Endothelial cell of umbilical vein (primary cell): ENCODE measurements at regions not wholly inside any gene's neighbourhood (a gene's known extent, or its start where the extent isn't known, plus 50 kb on each side); places are given as distances from the start of the nearest gene placed in this dataset.

Source experiments
- BruUV-seq: library from RNA; stranded (reverse); fragments of 400-500 nt; replicated peaks from 2 replicates; lab custom pipeline; 2021; lab: Mats Ljungman, UMichigan
- CTCF ChIA-PET: fragments of 300-600, 350-600 bp; sonication (Branson Sonifier 250); formaldehyde crosslinking; loops from one replicate; lab custom pipeline; 2021; ENCODE audit warnings: antibody characterized with exemption, inconsistent platforms; lab: Charles Lee
- POLR2A ChIA-PET: fragments of 300-600, 350-600 bp; sonication (Branson Sonifier 250); formaldehyde crosslinking; loops from one replicate; lab custom pipeline; 2021; ENCODE audit warnings: antibody characterized with exemption, inconsistent platforms; lab: Charles Lee
- DNase-seq: peaks from one replicate; pipeline ENCODE4 v3.0.0-alpha.2; 2011; ENCODE audit warnings: low read depth, low spot score
- FAIRE-seq: peaks from 2 replicates; lab custom pipeline; 2011; peaks lifted over from hg19 to GRCh38; lab: Jason Lieb, UNC
- H2AFZ ChIP-seq: 2 replicates; pipeline ENCODE4 v1.6.0; 2012; ENCODE audit warnings: low read depth, low read length, control low read depth, inconsistent platforms
- H3K27ac ChIP-seq: 2 replicates; pipeline ENCODE4 v1.5.1; 2011; ENCODE audit warnings: low read depth, mild to moderate bottlenecking, control low read depth, low read length, moderate library complexity; ENCODE audit not compliant: insufficient read depth
- H3K27me3 ChIP-seq, 2 experiments: 2 replicates each; pipeline versions ENCODE4 v1.6.0 to v1.6.1; 2011; ENCODE audit warnings: low read length in 2 of 2, mixed read lengths in 1 of 2; ENCODE audit not compliant: control insufficient read depth in 2 of 2, insufficient read depth in 2 of 2
- H3K36me3 ChIP-seq, 2 experiments: 2 replicates in 1 of 2; 3 replicates in 1 of 2; pipeline ENCODE4 v1.5.1; 2011; ENCODE audit warnings: low read length in 2 of 2, mild to moderate bottlenecking in 1 of 2, moderate library complexity in 1 of 2; ENCODE audit not compliant: control insufficient read depth in 2 of 2, insufficient read depth in 2 of 2; ENCODE audit errors: extremely low read depth in 1 of 2
- H3K4me1 ChIP-seq: 3 replicates; pipeline ENCODE4 v1.5.1; 2011; ENCODE audit warnings: mild to moderate bottlenecking, low read length; ENCODE audit not compliant: control insufficient read depth, insufficient read depth; ENCODE audit errors: extremely low read depth
- H3K4me2 ChIP-seq: 2 replicates; pipeline ENCODE4 v1.6.1; 2011; ENCODE audit warnings: low read length, control low read depth, mixed read lengths; ENCODE audit not compliant: insufficient read depth
- H3K4me3 ChIP-seq, 3 experiments: fragments of 200-600 bp in 1 of 3; sonication (generic), shearing (Covaris generic) in 1 of 3; replicated peaks in 1 of 3; 2 replicates each; pipeline ENCODE4 v1.5.1; 2011 to 2016; ENCODE audit warnings: control low read depth in 3 of 3, low read length in 3 of 3, mild to moderate bottlenecking in 2 of 3, inconsistent platforms in 1 of 3, low read depth in 1 of 3, moderate library complexity in 1 of 3; ENCODE audit not compliant: insufficient read depth in 1 of 3
- H3K79me2 ChIP-seq: 2 replicates; pipeline ENCODE4 v1.6.0; 2012; ENCODE audit warnings: low read length, inconsistent platforms; ENCODE audit not compliant: control insufficient read depth, insufficient read depth
- H3K9ac ChIP-seq: replicated peaks from 2 replicates; pipeline ENCODE3; 2011; ENCODE audit warnings: low read length, control low read depth; ENCODE audit not compliant: insufficient read depth; ENCODE audit errors: extremely low read depth
- H3K9me1 ChIP-seq: replicated peaks from 3 replicates; pipeline ENCODE4 v1.6.0; 2011; ENCODE audit warnings: mild to moderate bottlenecking, low read length; ENCODE audit not compliant: control insufficient read depth, insufficient read depth; ENCODE audit errors: extremely low read depth
- H3K9me3 ChIP-seq: replicated peaks from 2 replicates; pipeline ENCODE4 v1.5.1; 2012; ENCODE audit warnings: low read length, inconsistent platforms; ENCODE audit not compliant: control insufficient read depth, insufficient read depth
- H4K20me1 ChIP-seq: replicated peaks from 2 replicates; pipeline ENCODE3; 2011; ENCODE audit warnings: mild to moderate bottlenecking, low read length; ENCODE audit not compliant: control insufficient read depth, insufficient read depth; ENCODE audit errors: extremely low read depth
- EZH2 ChIP-seq: IDR thresholded peaks from 2 replicates; pipeline ENCODE4 v1.6.1; 2012; ENCODE audit warnings: borderline replicate concordance, low read depth, mild to moderate bottlenecking, moderate library complexity, low read length, inconsistent platforms; ENCODE audit not compliant: severe bottlenecking
- FOS ChIP-seq: IDR thresholded peaks from 2 replicates; pipeline ENCODE4 v1.6.1; 2011; ENCODE audit warnings: mild to moderate bottlenecking, low read length, moderate library complexity, borderline replicate concordance; ENCODE audit not compliant: insufficient read depth
- GATA2 ChIP-seq: IDR thresholded peaks from 2 replicates; pipeline ENCODE4 v1.7.0; 2011; ENCODE audit warnings: low read depth, mild to moderate bottlenecking, moderate library complexity, mixed read lengths, low read length; ENCODE audit not compliant: insufficient read length, insufficient read depth
- JUN ChIP-seq: IDR thresholded peaks from 2 replicates; pipeline ENCODE4 v1.6.1; 2011; ENCODE audit warnings: borderline replicate concordance, low read depth; ENCODE audit not compliant: insufficient read length, insufficient read depth
- MAX ChIP-seq: IDR thresholded peaks from 2 replicates; pipeline ENCODE4 v1.6.1; 2011; ENCODE audit not compliant: insufficient read depth, insufficient read length
- MYC ChIP-seq: IDR thresholded peaks from one replicate; pipeline ENCODE4 v1.6.1; 2011; ENCODE audit warnings: mild to moderate bottlenecking, low read depth, low read length
- POLR2A ChIP-seq: IDR thresholded peaks from 2 replicates; pipeline ENCODE4 v1.6.1; 2012; ENCODE audit warnings: low read depth, mild to moderate bottlenecking, control low read depth, low read length
- POLR2AphosphoS5 ChIP-seq: IDR thresholded peaks from 2 replicates; pipeline ENCODE4 v1.6.1; 2012; ENCODE audit warnings: low read depth, mild to moderate bottlenecking, control low read depth, low read length, moderate library complexity; ENCODE audit not compliant: insufficient read depth
- dilution Hi-C: fragments of 300-500 bp; cut with MboI; formaldehyde crosslinking; loops from one replicate; pipeline ENCODE4 v1.15.0; 2019; ENCODE audit warnings: low sequenced_read_pairs; ENCODE audit not compliant: extremely low pct_ligation_motif_present
- intact Hi-C: fragments of 100-400 bp; cut with micrococcal nuclease; formaldehyde crosslinking; loops from one replicate; pipeline ENCODE4 v1.10.0; 2022
- TF ChIP-seq, protein P1 (sequence below), 2 donors: IDR thresholded peaks; 1 replicate in 1 of 2; 2 replicates in 1 of 2; pipeline ENCODE4 v1.5.1; 2011; ENCODE audit warnings: low read length in 2 of 2, mild to moderate bottlenecking in 2 of 2, moderate library complexity in 2 of 2, control low read depth in 1 of 2, inconsistent platforms in 1 of 2, low read depth in 1 of 2; ENCODE audit not compliant: insufficient read depth in 1 of 2; ENCODE audit errors: extremely low read depth in 1 of 2

DNA sequence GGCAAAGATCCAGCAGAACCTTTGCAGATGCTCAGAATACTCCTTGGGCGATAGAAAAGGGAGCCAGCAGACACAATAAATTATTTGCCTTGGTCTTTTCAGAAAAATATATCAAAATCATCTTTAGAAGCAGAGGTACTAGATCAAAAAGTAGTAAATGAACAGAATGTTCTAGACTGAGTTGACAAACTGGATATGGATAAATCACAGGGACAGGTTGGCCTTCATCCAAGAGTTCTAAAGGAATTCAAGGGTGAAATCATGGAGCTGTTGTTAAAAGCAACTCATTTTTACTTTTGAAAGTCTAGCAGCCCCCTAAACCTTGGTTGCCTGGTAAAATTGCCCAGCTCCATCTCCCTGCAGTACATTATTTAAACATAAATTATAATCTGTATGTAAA lies 99.1 kb downstream of the PLCE1 start:
- no TSS peak for BruUV-seq
- DNase-seq (no peak), FAIRE-seq (no peak)
- POLR2A ChIA-PET = no interaction called here
- Histone ChIP-seq H3K79me2 (no peaks in the 10 kb centered on the region), H3K4me2 (no peak overlapping the region), H3K27me3 (no peaks in the 10 kb centered on the region), H3K27ac (no peak overlapping the region), H3K9me3 (no peaks in the 10 kb centered on the region), H2AFZ (no peak overlapping the region), H3K4me3 (no peak overlapping the region), H3K4me1 (no peaks in the 10 kb centered on the region), H4K20me1 (no peaks in the 10 kb centered on the region), H3K9ac (no peak overlapping the region), H3K9me1 (no peaks in the 10 kb centered on the region), H3K36me3 (no peaks in the 10 kb centered on the region)
- intact Hi-C loops (no loop called here), dilution Hi-C loops (no loop called here)
- CTCF ChIA-PET = no interaction called here
- TF ChIP-seq, protein P1, sequence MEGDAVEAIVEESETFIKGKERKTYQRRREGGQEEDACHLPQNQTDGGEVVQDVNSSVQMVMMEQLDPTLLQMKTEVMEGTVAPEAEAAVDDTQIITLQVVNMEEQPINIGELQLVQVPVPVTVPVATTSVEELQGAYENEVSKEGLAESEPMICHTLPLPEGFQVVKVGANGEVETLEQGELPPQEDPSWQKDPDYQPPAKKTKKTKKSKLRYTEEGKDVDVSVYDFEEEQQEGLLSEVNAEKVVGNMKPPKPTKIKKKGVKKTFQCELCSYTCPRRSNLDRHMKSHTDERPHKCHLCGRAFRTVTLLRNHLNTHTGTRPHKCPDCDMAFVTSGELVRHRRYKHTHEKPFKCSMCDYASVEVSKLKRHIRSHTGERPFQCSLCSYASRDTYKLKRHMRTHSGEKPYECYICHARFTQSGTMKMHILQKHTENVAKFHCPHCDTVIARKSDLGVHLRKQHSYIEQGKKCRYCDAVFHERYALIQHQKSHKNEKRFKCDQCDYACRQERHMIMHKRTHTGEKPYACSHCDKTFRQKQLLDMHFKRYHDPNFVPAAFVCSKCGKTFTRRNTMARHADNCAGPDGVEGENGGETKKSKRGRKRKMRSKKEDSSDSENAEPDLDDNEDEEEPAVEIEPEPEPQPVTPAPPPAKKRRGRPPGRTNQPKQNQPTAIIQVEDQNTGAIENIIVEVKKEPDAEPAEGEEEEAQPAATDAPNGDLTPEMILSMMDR (IDR thresholded peaks at IDR 0.05; ENCODE audit: extremely low read depth in 1 of 2, insufficient read depth in 1 of 2, low read depth in 1 of 2, low read length in 2 of 2) = no peak
- TF ChIP-seq MAX (no peak), FOS (no peak), POLR2AphosphoS5 (no peak), JUN (no peak), POLR2A (no peak), GATA2 (no peak), EZH2 (no peak), MYC (no peak)
